Left lung (tissue), 4 donors: ENCODE measurements at regions not wholly inside any gene's neighbourhood (a gene's known extent, or its start where the extent isn't known, plus 50 kb on each side); places are given as distances from the start of the nearest gene placed in this dataset.

Source experiments
- ATAC-seq: fragments of 200-7000 bp; cut with Tn5 transposase; one replicate; pipeline ENCODE4 v1.9.1; 2020; ENCODE audit warnings: moderate library complexity
- DNase-seq, 4 donors: peaks; one replicate each; pipeline ENCODE4 v3.0.0-alpha.2; 2013 to 2020
- H3K27ac ChIP-seq, 2 donors: fragments of 200-600 bp; sonication (generic) in 1 of 2; one replicate each; pipeline versions ENCODE4 v1.5.0 to v1.8.0; 2020 to 2021
- H3K27me3 ChIP-seq, 2 donors: fragments of 200-600 bp; sonication (generic) in 1 of 2; one replicate each; pipeline versions ENCODE4 v1.5.0 to v1.8.0; 2020 to 2021
- H3K36me3 ChIP-seq, 2 donors: fragments of 200-600 bp; sonication (generic) in 1 of 2; one replicate each; pipeline versions ENCODE4 v1.5.0 to v1.8.0; 2020 to 2021
- H3K4me1 ChIP-seq, 2 donors: fragments of 200-600 bp; one replicate each; pipeline ENCODE4 v1.8.0; 2021
- H3K4me3 ChIP-seq, 2 donors: fragments of 200-600 bp; sonication (generic) in 1 of 2; one replicate each; pipeline versions ENCODE4 v1.5.0 to v1.8.0; 2020 to 2021; ENCODE audit warnings: mild to moderate bottlenecking in 1 of 2
- H3K9me3 ChIP-seq, 2 donors: fragments of 200-600 bp; sonication (generic) in 1 of 2; one replicate each; pipeline versions ENCODE4 v1.5.0 to v1.8.0; 2020 to 2021
- CTCF ChIP-seq, 2 donors: fragments of 200-600 bp; sonication (generic) in 1 of 2; IDR thresholded peaks; one replicate each; pipeline versions ENCODE4 v1.5.0 to v1.8.0; 2021; ENCODE audit warnings: antibody characterized with exemption in 2 of 2
- intact Hi-C, 2 donors: fragments of 100-400 bp; cut with DNase I; formaldehyde crosslinking; loops; one replicate each; pipeline versions ENCODE4 v1.11.2 to v1.14.2; 2022
- donor health status: DM: no; HTN: yes; CAD: no.
- donor health status: DM: no; HTN: no; CAD: no.

- Histone ChIP-seq H3K9me3 (no peaks in the 10 kb centered on the region), H3K27me3 (no peaks in the 10 kb centered on the region), H3K36me3 (no peaks in the 10 kb centered on the region), H3K4me1 (no peaks in the 10 kb centered on the region), H3K4me3 (no peak overlapping the region), H3K27ac (no peak overlapping the region)
- DNase-seq (no peak), ATAC-seq (no peak)
- no peak for TF ChIP-seq CTCF (IDR thresholded peaks at IDR 0.05)
- intact Hi-C loops: no loop called here
These were observed 96.1 kb upstream of the GRIP1 start for GRCh38 chr12:66774929-66775328.

DNA sequence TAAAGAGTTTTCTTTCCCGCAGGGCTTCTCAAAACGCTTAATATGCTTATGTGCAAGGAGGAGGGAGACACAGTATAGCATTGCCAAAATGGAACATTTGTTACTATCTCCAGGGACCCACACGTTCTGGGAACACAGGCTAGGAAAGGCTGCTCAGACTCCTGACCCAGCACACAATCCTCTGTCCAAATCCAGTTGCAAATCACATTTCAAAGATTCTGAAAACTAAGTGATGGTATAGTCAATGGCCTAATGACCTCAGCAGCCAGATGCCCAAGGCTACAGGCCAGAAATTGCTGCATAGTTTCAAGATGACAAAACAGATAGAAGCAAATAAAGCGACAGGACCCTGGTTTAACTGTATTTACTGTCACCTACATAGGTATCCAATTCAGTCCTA lies 97.0 kb upstream of the GRIP1 start:
- TF ChIP-seq CTCF (IDR thresholded peaks at IDR 0.05): no peak
- Histone ChIP-seq H3K4me1 (no peaks in the 10 kb centered on the region), H3K4me3 (no peak overlapping the region), H3K36me3 (no peaks in the 10 kb centered on the region), H3K27ac (no peak overlapping the region), H3K9me3 (no peaks in the 10 kb centered on the region), H3K27me3 (no peaks in the 10 kb centered on the region)
- DNase-seq: no peak
- intact Hi-C loops: no loop called here
- ATAC-seq: no peak

- TF ChIP-seq CTCF (IDR thresholded peaks at IDR 0.05): no peak
- no peak overlapping the region for H3K27ac ChIP-seq
- DNase-seq (no peak), ATAC-seq (no peak)
- no peaks in the 10 kb centered on the region for H3K9me3 ChIP-seq
- H3K4me1 ChIP-seq: no peaks in the 10 kb centered on the region
- no peaks in the 10 kb centered on the region for H3K36me3 ChIP-seq
- no peaks in the 10 kb centered on the region for H3K27me3 ChIP-seq
- no peak overlapping the region for H3K4me3 ChIP-seq
- intact Hi-C loops: no loop called here
These were observed 98.1 kb upstream of the GRIP1 start for GRCh38 chr12:66776974-66777373.

DNA sequence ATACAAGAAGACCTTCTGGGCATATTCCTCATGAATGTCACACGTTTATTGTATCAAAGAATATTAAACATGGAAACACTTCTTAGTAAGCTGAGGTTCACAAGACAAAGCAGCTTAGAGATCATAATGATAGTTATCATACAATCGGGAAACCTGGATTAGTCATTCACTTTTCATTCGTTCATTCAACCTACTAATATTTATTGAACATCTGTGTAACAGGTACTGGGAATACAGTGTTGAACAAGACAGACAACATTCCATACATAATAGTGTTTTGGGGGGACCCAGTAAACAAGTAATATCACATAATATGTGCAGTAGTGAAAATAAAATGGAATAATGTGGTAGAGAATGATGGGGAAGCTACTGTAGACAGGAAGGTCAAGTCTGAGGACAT lies 100.6 kb upstream of the GRIP1 start:
- Histone ChIP-seq H3K4me3 (no peak overlapping the region), H3K36me3 (no peaks in the 10 kb centered on the region), H3K9me3 (no peaks in the 10 kb centered on the region), H3K4me1 (no peaks in the 10 kb centered on the region), H3K27me3 (no peaks in the 10 kb centered on the region), H3K27ac (no peak overlapping the region)
- ATAC-seq (no peak), DNase-seq (no peak)
- intact Hi-C loops: no loop called here
- no peak for TF ChIP-seq CTCF (IDR thresholded peaks at IDR 0.05)

- Histone ChIP-seq H3K9me3 (no peaks in the 10 kb centered on the region), H3K4me3 (no peak overlapping the region), H3K4me1 (no peaks in the 10 kb centered on the region), H3K36me3 (no peaks in the 10 kb centered on the region), H3K27ac (no peak overlapping the region), H3K27me3 (no peaks in the 10 kb centered on the region)
- no peak for ATAC-seq
- TF ChIP-seq CTCF (IDR thresholded peaks at IDR 0.05): no peak
- intact Hi-C loops: no loop called here
- DNase-seq: no peak
These were observed 107.8 kb upstream of the GRIP1 start for GRCh38 chr12:66786531-66787308.
